ENCODE measurements at regions not wholly inside any gene's neighbourhood (a gene's known extent, or its start where the extent isn't known, plus 50 kb on each side); places are given as distances from the start of the nearest gene placed in this dataset.
A peak's percentile ranks its signal among the peaks of the same experiment; 100 is the strongest.

- no peak for DNase-seq
Measured at GRCh38 chr2:175560521-175561169, 379.1 kb upstream of the ATP5MC3 start.

- no peak for DNase-seq
Measured at GRCh38 chr2:175559613-175560012, 378.1 kb upstream of the ATP5MC3 start.

- DNase-seq = no peak
Measured at GRCh38 chr2:175557810-175558377, 376.4 kb upstream of the ATP5MC3 start.

GRCh38 chr2:175553910-175554309 is 372.4 kb upstream of the ATP5MC3 start:
- DNase-seq = no peak

GRCh38 chr2:175552902-175553301 is 371.4 kb upstream of the ATP5MC3 start:
- no peak for DNase-seq

GRCh38 chr2:175540421-175540820 is 358.9 kb upstream of the ATP5MC3 start:
- DNase-seq = no peak

GRCh38 chr2:175539122-175539521 is 357.6 kb upstream of the ATP5MC3 start:
- DNase-seq = no peak

- no peak for DNase-seq
Measured at GRCh38 chr2:175536059-175536458, 354.5 kb upstream of the ATP5MC3 start.

- DNase-seq = no peak
Measured at GRCh38 chr2:175535631-175536030, 354.1 kb upstream of the ATP5MC3 start.

- DNase-seq = no peak
Measured at GRCh38 chr2:175525975-175526374, 344.5 kb upstream of the ATP5MC3 start.

GRCh38 chr2:175523001-175523400 is 341.5 kb upstream of the ATP5MC3 start:
- no peak for DNase-seq

- no peak for DNase-seq
Measured at GRCh38 chr2:175518206-175518605, 336.7 kb upstream of the ATP5MC3 start.

- no peak for DNase-seq
Measured at GRCh38 chr2:175516555-175516954, 335.0 kb upstream of the ATP5MC3 start.

GRCh38 chr2:175500255-175500654 is 318.7 kb upstream of the ATP5MC3 start:
- no peak for DNase-seq

- DNase-seq = no peak
Measured at GRCh38 chr2:175490360-175490791, 308.9 kb upstream of the ATP5MC3 start.

GRCh38 chr2:175478096-175478768 is 296.7 kb upstream of the ATP5MC3 start:
- DNase-seq = no peak

- no peak for DNase-seq
Measured at GRCh38 chr2:175476948-175477347, 295.4 kb upstream of the ATP5MC3 start.

- no peak for DNase-seq
Measured at GRCh38 chr2:175476374-175476773, 294.9 kb upstream of the ATP5MC3 start.

- DNase-seq = no peak
Measured at GRCh38 chr2:175475130-175475529, 293.6 kb upstream of the ATP5MC3 start.

- peak; percentile 28 for DNase-seq
Measured at GRCh38 chr2:175468431-175469098, 287.1 kb upstream of the ATP5MC3 start.

GRCh38 chr2:175465101-175465500 is 283.6 kb upstream of the ATP5MC3 start:
- no peak for DNase-seq

- DNase-seq = no peak
Measured at GRCh38 chr2:175464311-175464670, 282.8 kb upstream of the ATP5MC3 start.

- no peak for DNase-seq
Measured at GRCh38 chr2:175463589-175464310, 282.2 kb upstream of the ATP5MC3 start.
